ENCODE measurements at regions not wholly inside any gene's neighbourhood (a gene's known extent, or its start where the extent isn't known, plus 50 kb on each side); places are given as distances from the start of the nearest gene placed in this dataset.

DNA sequence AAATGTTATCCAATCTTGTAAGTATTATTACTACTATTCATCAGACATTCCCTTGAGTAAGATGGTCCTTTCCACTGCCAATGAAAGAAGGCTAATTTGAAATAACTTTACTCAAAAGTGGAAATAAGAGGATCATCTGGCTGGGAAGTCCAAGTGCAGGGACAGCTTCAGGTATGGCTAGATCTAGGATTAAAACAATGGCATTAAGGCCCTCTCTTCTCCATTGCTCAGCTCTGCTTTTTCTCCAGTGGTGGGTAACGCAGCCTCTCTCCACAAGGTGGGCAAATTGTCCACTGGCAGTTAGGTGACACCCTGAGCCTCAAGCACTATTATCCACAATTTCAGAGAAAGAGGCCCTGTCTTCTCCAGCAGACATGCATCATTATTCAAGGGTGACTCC is 66.7 kb upstream of the PGM2 start:
- TF ChIP-seq, protein P1, sequence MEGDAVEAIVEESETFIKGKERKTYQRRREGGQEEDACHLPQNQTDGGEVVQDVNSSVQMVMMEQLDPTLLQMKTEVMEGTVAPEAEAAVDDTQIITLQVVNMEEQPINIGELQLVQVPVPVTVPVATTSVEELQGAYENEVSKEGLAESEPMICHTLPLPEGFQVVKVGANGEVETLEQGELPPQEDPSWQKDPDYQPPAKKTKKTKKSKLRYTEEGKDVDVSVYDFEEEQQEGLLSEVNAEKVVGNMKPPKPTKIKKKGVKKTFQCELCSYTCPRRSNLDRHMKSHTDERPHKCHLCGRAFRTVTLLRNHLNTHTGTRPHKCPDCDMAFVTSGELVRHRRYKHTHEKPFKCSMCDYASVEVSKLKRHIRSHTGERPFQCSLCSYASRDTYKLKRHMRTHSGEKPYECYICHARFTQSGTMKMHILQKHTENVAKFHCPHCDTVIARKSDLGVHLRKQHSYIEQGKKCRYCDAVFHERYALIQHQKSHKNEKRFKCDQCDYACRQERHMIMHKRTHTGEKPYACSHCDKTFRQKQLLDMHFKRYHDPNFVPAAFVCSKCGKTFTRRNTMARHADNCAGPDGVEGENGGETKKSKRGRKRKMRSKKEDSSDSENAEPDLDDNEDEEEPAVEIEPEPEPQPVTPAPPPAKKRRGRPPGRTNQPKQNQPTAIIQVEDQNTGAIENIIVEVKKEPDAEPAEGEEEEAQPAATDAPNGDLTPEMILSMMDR (IDR thresholded peaks at IDR 0.05), result no peak
- TF ChIP-seq POLR2A (IDR thresholded peaks at IDR 0.05) (no peak), POLR2AphosphoS5 (IDR thresholded peaks at IDR 0.05) (no peak)

All from stomach (tissue), 4 donors.